NCI-H1417 (cell line): ENCODE measurements at regions not wholly inside any gene's neighbourhood (a gene's known extent, or its start where the extent isn't known, plus 50 kb on each side); places are given as distances from the start of the nearest gene placed in this dataset.
A peak's percentile ranks its signal among the peaks of the same experiment; 100 is the strongest.
"Not testable (repeated sequence)": the region's sequence is repeated elsewhere in the genome, so short reads cannot be mapped to it uniquely, and the experiment has no call there.

Source experiments
- DNase-seq, 3 experiments: peaks; one replicate each; lab custom pipeline; 2025; lab: John Stamatoyannopoulos, UW

DNA sequence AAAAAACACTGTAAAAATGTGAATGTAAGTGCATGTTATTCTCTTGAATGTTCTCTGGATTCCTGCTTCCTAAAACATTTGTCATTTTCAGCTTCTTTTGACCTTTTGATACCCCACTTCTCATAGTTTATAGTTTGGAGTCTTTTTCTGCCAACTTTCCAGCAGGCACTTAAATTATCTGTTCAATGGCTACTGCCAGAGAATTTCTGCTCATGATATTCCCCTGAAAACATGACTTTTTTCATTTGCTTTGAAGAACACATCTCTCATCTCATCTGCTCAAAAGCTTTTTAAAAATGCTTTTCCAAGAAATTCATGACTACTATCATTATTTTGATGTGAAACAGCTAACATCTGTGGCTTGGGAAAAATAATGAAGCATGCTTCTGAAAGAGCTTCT, 269.7 kb upstream of the PCDH7 start:
- DNase-seq: no peak

DNA sequence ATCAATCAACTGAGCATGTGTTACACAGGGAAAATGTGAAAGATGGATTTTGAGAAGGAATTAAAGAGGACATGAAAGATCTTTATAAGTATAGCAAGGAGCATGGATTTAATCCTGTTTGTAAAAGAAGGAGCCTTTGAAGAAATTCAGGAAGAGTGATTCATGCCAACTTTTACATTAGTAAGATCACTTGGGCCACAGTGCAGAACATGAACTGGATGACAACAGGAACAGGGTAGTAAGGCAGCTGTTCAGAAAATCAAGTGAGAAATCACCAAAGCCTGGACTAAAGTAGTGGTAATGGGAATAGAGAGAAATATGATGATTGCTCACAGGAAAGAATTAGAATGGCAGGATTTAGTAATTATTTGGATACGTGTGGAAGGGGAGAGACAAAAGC, 265.7 kb upstream of the PCDH7 start:
- no peak for DNase-seq

DNA sequence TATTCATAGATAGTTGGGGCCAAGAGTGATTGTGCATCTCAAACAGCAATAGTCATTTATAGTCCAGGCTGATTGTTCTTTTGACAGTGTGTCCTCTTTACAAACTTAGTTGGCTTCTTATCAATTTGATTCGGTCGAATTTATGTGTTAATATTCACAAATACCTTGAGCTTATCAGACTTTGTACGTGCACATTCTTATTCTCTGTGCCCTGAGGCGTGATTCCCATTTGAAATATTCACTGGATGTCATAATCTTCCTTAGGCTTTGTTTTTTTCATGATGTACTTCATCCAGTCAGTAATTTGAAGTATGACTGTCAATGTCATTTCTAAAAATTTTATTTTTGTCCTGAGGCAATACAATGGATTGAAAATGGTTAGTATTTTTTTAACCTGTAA, 263.5 kb upstream of the PCDH7 start:
- DNase-seq: no peak

DNA sequence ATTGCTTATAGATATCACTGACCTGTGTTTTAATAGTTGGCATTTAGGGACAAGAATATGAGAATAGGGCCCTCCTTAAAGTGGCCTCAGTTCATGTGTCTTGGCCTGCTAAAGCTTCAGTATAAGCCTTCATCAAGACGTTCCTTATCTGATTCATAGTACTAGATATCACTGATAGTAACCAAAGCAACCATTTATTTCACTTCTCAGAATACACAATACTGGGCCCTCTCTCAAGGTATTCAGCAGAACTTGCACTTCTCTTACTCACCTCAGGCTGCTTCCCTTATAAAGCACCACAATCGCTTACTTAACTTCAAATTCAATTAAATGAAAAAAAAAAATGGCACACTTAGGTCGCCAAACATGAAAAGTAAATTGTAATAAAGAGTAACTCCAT, 259.4 kb upstream of the PCDH7 start:
- DNase-seq: no peak

DNA sequence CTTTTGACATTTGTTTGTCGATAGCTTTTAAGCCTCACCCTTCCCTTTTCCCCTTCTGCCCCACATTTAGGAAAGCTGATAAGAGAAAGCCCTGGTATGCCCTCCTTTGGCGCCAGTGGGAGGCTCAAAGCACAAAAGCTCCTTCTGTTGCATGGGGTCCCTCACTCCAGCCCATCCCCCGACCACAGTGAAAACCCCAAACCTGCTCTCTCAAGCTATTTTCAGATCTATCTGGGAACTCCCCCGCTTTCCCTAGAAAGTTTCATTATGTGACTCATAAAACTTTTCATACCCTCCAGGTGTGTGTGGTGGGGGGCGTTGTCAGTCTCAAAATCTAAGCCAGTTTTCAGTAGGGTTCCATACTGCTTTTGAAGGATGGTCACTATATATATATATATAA, 259.0 kb upstream of the PCDH7 start:
- DNase-seq: no peak

DNA sequence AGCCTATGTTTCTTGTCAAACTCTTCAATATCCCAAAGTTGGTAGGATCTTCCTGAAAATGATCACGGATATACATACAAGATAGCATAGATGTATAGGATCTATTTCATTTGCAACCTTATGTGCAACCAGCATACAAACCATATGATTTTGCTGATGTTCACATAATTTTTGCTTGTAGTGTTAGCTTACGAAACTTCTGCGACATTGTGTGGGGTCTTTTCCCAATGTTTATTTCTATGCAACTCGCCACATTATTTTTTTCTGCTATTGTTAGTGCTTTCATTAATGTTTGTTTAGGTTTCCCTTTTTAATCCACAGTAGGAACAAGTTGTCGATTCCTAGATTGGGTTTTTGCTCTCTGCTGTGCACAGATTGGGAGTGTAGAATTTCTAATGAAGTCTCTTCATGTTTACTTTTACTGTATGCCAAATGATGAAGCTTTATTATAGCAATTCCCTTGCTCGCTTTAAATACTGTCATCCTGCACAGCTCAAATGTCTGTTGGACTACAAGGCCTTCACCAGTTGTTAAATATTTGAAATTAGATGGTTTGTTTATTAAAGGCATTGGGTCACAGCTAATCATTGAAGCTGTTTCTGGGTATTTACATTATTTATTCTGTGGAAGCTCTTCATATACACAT, 257.6 kb upstream of the PCDH7 start:
- DNase-seq: no peak

DNA sequence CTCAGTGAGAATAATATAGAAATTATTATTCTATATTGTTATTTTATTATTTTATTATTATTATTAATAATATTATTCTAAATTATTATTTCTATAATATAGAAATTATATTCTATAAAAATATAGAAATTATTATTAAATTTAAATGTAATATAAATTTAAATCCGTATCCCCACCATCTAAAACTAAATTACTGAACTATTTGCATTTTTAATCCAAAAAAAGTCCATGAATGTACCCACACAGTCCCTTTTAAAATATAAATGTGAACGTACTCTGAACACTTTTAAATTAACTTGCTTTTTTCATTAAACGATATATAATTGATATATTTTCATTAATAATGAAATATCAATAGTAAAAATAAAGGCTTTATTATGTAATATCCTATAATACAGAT, 248.3 kb upstream of the PCDH7 start:
- DNase-seq: no peak

DNA sequence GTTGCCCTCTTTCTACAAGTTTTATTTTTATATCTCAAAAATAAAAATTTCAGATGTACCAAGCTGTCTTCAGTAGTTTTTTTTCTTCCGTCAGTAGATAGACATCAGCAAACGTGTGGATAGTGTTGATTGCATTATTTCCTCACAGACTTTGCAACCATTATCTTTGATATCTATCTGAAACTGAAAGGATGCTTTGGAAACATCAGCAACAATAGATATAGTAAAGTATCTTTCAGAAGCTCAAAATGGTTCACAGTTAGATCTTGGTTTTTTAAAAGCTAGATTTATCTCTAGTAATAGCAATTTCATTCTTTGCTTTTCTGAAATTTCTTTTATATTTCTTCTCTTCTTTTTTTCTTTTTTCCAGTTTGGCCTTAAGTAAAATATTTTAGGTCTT, 246.9 kb upstream of the PCDH7 start:
- DNase-seq: no peak

DNA sequence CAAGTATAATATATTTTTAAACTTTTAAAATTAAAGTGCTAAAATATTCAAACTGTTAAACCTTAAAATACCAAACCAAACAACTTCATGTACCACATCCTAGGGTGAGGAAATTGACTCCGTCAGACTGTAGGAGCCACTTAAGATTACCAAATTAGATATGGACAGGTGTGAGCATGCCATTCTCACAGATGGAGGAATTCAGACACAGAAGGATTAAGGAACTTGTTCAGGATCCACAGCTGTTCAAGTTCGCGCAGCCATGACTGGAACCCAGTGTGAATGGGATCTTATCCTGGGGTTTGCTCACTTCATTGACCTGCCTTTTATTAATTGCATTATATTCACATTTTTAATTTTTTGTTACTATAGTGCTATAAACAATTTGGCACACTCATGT, 224.9 kb upstream of the PCDH7 start:
- DNase-seq: no peak

DNA sequence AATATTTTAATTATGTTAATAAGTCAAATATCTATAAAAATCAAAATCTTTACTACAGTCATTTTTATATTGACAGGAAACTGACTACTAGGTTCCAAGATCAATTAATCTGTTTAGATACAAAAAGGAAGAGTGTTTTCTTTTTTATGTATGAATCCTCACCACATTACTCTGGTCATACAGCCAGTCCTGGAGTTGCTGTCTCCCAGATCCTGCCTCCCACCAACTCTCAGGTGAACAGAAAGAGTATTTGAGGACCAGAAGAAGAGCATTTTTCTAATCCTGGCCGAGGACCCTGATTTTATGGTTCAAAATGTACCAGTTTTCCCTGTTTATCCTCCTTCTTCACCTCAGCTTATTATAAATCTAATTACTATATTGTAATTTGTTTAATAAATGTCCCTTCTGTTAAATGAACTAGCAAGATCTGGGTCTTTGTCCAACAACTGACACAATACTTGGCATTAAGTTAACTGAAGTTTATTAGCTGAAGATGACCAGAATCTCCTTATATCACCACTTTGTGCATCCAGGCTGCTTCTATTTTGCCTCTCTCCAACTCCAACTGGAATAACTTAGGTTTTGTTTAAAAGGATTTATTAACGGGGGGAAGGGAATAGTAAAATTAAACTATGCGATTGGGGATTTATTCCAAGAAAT, 224.4 kb upstream of the PCDH7 start:
- DNase-seq: no peak

DNA sequence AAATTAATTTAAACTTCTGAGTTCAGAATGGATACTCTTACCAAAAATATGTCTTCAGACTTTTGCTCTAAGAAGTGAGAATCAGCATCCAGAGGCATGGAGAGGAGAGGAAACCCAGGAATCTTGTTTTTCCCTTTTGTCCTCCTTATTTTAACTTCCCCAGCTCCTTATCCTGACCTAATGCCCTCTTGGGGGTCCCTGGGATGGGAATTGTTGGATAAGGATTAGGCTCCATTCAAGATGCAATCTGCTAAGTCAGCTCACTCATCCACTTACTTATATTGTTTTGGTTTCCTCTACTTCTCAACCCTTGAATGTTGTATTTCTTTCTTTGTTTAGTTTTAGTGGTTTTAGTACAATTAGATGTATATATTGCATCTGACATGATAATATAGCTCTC, 208.4 kb upstream of the PCDH7 start:
- no peak for DNase-seq

DNA sequence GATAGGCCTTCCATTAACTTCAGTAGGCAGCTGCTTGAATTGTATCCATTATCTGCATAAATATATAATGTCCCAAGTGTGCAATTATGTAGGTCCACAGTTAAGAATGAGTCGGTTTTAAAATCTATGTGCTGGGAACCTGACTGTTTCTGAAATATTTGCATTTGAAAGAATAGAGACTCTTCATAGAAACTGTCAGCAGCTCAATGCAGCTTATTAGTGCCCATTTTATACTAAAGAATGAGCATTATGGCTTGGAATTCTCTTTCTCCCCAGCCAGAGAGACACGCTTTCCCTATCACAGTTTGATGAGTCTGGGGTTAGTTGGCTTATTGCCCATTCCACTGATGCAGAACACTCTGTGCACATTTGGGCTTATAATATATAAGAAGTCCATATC, 202.0 kb upstream of the PCDH7 start:
- DNase-seq: peak in 1 of 3 experiments; percentile 39

DNA sequence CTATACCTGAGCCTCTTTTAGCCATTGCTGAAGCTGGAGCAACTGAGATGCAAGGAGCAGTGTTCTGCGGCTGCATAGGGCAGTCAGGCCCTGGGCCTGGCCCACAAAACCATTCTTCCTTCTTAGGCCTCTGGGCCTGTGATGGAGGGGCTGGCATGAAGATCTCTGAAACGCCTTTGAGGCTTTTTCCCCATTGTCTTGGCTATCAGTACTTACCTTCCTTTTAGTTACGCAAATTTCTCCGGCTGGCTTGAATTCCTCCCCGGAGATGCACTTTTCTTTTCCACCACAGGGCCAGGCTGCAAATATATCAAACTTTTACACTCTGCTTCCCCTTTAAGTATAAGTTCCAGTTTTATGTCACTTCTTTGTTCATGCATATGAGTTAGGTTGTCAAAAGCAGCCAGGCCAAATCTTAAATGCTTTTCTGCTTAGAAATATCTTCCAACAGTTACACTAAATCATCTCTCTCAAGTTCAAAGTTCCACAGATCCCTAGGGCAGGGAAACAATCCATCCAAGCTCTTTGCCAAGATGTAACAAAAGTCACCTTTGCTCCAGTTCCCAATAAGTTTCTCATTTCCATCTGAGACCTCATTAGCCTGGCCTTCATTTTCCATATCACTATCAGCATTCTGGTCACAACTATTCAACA, 194.4 kb upstream of the PCDH7 start:
- no peak for DNase-seq

DNA sequence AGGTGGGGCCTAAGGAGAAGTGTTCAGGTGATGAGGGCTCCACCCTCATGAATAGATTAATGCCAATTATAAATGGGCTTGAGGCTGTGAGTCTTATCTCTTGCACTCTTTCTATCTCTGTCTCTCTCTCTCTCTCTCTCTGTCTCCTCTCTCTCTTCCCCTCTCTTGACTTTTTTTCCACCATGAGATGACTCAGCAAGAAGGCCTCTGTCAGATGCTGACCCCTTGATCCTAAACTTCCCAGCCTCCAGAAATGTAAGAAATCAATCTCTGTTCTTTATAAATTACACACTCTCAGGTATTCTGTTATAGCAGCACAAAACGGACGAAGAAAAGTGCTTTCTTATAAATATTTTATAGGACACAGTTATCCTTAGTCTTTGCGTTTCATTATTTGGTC, 184.9 kb upstream of the PCDH7 start:
- no peak for DNase-seq

DNA sequence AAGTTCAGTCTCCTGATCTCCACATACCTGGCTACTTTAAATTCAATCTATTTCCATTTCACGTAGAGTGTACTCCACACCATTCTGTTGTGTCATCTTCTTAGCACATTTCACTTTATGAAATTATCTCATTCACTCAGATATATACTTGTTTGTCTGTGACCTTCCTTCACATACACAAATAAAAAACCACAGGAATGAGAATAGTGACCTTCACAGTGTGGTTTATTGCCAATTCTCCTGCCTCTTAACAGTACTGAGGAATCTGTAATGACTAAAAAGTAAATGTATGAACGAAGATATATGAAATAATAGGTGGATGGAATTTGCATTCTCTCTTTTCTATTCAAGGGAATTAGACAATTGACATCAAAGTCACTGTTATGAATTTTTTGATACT, 183.9 kb upstream of the PCDH7 start:
- no peak for DNase-seq

DNA sequence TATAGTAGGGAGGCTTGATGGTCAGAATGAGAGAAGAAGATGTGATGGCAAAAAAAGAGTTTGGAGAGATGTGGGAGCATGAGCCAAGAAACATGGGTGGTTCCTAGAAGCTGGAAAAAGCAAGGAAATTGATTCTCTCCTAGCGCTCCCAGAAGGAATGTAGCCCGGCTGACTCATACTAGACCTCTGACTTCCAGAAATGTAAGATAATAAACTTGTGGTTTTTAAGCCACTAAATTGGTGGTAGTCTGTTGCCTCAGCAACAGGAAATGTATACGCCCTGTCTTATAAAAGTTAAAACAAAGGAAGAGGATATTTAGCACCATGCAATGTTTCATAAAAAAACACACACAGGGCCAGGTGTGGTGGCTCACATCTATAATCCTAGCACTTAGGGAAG, 182.7 kb upstream of the PCDH7 start:
- DNase-seq: no peak

DNA sequence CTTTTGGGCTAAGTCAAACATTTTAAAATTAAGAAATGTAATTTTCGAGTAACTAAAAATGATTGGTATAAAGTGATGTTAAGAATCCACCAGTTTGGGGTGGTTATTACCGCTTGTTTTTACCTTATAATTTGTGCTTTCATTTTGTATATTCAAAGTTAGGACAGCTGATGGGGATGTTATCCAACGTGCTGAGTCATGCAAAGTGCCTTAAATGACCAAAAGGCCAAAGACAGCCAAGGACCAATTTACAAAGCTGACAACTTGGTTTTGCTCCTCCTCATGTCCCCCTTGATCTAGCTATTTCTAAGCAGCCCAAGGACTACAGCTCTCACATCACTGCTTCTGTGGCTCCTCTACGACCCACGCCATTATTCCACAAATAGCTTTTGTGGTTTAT, 181.4 kb upstream of the PCDH7 start:
- DNase-seq: no peak

DNA sequence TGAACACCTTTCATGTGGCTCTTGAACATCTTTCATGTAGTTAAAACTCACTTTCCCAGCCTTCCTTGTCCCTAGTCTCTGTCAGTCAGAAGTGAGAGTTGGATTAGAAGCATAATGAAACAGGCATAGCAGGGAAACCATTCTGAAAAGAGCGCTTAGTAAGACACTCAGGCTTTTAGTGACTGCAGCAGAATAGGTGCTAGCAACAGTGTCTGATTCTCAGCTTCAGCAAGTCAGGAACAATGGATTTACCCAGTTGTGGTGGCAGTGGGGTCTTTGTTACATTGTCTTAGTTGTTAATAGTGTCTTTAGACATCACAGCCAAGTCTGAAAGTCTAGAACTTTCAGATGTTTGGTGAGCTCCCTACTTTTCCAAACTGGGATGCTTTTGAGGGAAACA, 177.1 kb upstream of the PCDH7 start:
- DNase-seq: no peak

DNA sequence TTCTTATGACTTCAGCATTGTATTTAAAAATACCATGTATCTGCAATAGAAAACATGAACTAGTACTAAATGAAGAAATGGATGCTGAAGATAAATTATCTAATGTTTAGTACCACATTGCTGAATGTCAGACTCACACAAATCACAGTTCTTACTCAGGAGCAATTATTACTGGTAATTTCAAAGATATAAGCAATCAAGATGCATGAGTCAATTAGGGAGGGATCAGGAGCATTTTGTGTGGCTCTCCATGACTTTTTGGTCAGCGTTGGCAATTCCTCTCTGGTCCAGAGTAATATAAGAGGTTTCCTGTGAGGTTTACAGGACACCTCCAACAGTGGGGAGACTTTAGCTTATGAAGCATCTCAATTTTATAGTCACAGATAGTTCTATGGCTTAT, 167.0 kb upstream of the PCDH7 start:
- no peak for DNase-seq

DNA sequence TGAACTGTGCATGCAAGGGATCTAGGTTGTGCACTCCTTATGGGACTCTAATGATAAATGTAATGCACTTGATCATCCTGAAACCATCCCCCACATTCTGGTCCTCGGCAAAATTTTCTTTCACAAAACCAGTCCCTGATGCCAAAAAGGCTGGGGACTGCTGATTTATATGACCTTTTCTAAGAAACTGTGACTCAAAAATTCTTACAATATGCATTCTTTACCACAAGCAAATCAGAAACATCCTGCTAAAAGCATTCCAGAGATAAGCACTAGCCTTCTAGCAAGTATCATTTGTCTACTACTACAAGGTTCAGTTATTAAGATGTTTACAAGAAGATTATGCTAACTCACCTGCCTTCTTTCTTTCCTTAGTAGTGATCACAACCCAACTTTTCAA, 166.5 kb upstream of the PCDH7 start:
- DNase-seq: no peak

DNA sequence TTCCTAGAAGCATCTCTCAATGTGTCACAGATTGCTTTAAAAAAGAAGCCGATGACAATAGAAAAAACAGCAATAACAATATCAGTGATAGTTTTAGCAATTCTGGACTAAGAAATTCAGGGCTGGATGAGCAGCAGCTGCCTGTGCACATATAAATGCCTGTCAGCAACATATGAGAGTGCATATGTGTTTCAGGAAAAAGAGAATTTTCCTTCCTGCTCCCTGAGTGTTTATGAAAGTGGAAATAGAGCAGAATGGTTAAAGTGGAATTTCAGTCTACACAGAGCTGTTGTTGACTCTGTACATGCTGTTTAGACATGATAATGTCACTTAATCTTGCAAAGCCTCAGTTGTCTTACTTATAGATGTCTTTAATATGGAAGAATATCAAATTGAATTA, 164.4 kb upstream of the PCDH7 start:
- DNase-seq: no peak

DNA sequence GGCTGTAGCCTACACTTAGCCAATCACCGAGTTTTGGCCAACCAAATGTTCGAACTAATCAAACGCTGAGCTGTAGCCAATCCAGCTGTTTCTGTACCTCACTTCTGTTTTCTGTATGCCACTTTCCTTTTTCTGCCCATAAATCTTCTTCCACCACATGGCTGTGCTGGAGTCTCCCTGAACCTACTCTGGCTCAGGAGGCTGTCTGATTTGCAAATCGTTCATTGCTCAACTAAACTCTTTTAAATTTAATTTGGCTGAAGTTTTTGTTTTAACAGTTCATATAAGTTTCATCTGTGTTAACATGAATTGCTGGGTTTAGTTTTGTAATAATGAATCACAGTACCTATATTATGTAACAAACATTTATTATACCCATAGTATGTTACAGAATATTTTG, 160.7 kb upstream of the PCDH7 start:
- DNase-seq: no peak

DNA sequence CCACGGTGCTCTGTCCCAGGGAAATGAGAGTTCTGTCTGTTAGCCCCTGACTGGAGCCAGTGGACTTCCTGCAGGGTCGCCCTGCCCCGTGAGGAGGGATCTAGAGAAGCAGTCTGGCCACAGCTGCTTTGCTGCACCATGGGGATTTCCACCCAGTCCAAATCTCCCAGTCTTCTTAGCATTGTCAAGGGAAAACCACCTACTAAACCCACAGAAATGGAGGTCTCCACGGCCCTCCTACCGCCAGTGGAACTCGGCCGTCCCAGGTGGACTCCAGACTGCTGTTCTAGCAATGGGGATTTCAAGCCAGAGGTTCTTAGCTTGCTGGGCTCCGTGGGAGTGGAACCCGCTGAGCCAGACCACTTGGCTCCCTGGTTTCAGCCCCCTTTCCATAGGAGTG, 133.3 kb upstream of the PCDH7 start:
- no peak for DNase-seq

DNA sequence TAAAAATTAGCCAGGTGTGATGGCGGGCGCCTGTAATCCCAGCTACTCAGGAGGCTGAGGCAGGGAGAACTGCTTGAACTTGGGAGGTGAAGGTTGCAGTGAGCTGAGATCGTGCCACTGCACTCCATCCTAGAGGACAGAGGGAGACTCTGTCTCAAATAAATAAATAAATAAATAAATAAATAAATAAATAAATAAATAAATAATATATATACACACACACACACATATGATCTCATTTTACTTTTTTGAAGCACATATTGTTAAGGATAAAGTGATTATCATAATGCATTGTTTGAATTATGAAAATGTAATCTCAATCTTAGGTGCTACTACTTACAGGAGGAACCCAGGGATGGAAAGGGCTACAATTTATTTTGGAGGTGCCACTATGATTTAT, 130.5 kb upstream of the PCDH7 start:
- not testable (repeated sequence) for DNase-seq
